Stomach (tissue), 8 donors: ENCODE measurements at regions not wholly inside any gene's neighbourhood (a gene's known extent, or its start where the extent isn't known, plus 50 kb on each side); places are given as distances from the start of the nearest gene placed in this dataset.

Experiments used
- DNase-seq, 2 donors: peaks; one replicate each; pipeline versions ENCODE4 v3.0.0 to v3.0.0-alpha.2; 2013 to 2019
- H3K27ac ChIP-seq, 5 donors: fragments of 200-600 bp in 4 of 5; sonication (generic) in 4 of 5; one replicate each; pipeline ENCODE4 v1.5.1; 2013 to 2019; ENCODE audit warnings: mild to moderate bottlenecking in 1 of 5, moderate library complexity in 1 of 5
- H3K27me3 ChIP-seq, 3 donors: fragments of 200-600 bp; sonication (generic); one replicate each; pipeline ENCODE4 v1.5.1; 2017 to 2019; ENCODE audit warnings: mixed run types in 1 of 3
- H3K36me3 ChIP-seq, 4 donors: fragments of 200-600 bp; sonication (generic); 1 replicate in 3 of 4; 2 replicates in 1 of 4; pipeline ENCODE4 v1.5.1; 2016 to 2019
- H3K4me1 ChIP-seq, 4 donors: fragments of 200-600 bp; sonication (generic); one replicate each; pipeline ENCODE4 v1.5.1; 2016 to 2019
- H3K4me3 ChIP-seq, 4 donors: fragments of 200-600 bp; sonication (generic) in 3 of 4; one replicate each; pipeline ENCODE4 v1.5.1; 2016 to 2019; ENCODE audit warnings: mild to moderate bottlenecking in 1 of 4
- H3K9me3 ChIP-seq, 4 donors: fragments of 200-600 bp; sonication (generic); one replicate each; pipeline ENCODE4 v1.5.1; 2016 to 2019
- CTCF ChIP-seq, 7 experiments: fragments of 450-650 bp in 4 of 7; fragments of 200-600 bp in 3 of 7; sonication (generic) in 3 of 7; IDR thresholded peaks; one replicate each; pipeline ENCODE4 v1.5.1; 2016 to 2019; ENCODE audit warnings: antibody characterized with exemption in 7 of 7, control low read depth in 2 of 7, mild to moderate bottlenecking in 1 of 7
- EP300 ChIP-seq: sonication (generic); formaldehyde crosslinking; IDR thresholded peaks from one replicate; pipeline ENCODE4 v1.6.1; 2017; ENCODE audit warnings: antibody characterized with exemption
- POLR2A ChIP-seq, 4 donors: fragments of 450-650 bp; IDR thresholded peaks; one replicate each; pipeline ENCODE4 v1.6.1; 2016; ENCODE audit warnings: antibody characterized with exemption in 4 of 4, control low read depth in 2 of 4, mild to moderate bottlenecking in 1 of 4, moderate library complexity in 1 of 4
- POLR2AphosphoS5 ChIP-seq, 3 donors: sonication (generic); formaldehyde crosslinking; IDR thresholded peaks; one replicate each; pipeline ENCODE4 v1.6.1; 2016; ENCODE audit warnings: antibody characterized with exemption in 3 of 3
- WGBS, 5 donors: extraction: QIAGEN DNeasy Blood & Tissue Kit in 3 of 5; methylation state at CpG; one replicate each; pipeline versions ENCODE4 v1.1.5 to v1.1.7; 2013 to 2018; 5-methylcytosine and 5-hydroxymethylcytosine counted together
- intact Hi-C: fragments of 100-400 bp; cut with DNase I; formaldehyde crosslinking; loops from one replicate; pipeline ENCODE4 v1.15.1; 2023; ENCODE audit warnings: low total_unique reads
- donor health status: healthy with polysubstance abuse.
- donor health status: Bipolar disorder and iron deficiency.
- donor health status: healthy.

GRCh38 chrX:146181858-146182257 is 364.2 kb downstream of the SLITRK2 start:
- intact Hi-C loops: no loop called here
- 72 to 87% (median 76%) methylated on average over 4 of the region's 4 CpGs for WGBS, 5 donors
- TF ChIP-seq CTCF (IDR thresholded peaks at IDR 0.05) (no peak), POLR2A (IDR thresholded peaks at IDR 0.05) (no peak), EP300 (no peak), POLR2AphosphoS5 (IDR thresholded peaks at IDR 0.05) (no peak)

GRCh38 chrX:146186540-146186939 is 368.9 kb downstream of the SLITRK2 start:
- Histone ChIP-seq H3K4me3 (no peak overlapping the region), H3K4me1 (no peaks in the 10 kb centered on the region), H3K27ac (no peak overlapping the region), H3K36me3 (no peaks in the 10 kb centered on the region), H3K9me3 (no peaks in the 10 kb centered on the region), H3K27me3 (no peaks in the 10 kb centered on the region)
- intact Hi-C loops: no loop called here
- WGBS, 5 donors: 68 to 81% (median 77%) methylated on average over 1 to 5 of the region's 5 CpGs
- no peak for TF ChIP-seq POLR2AphosphoS5 (IDR thresholded peaks at IDR 0.05)
- TF ChIP-seq CTCF (IDR thresholded peaks at IDR 0.05): no peak
- no peak for TF ChIP-seq POLR2A (IDR thresholded peaks at IDR 0.05)
- TF ChIP-seq EP300: no peak
- DNase-seq: peak in 1 of 2 donors; percentile 1

More at GRCh38 chrX:146181858-146182257, 364.2 kb downstream of the SLITRK2 start:
- Histone ChIP-seq H3K27ac (no peak overlapping the region), H3K36me3 (no peaks in the 10 kb centered on the region), H3K27me3 (no peaks in the 10 kb centered on the region), H3K9me3 (peaks cover 0 to 3% (median 0%) of the 10 kb centered on the region in 4 donors), H3K4me1 (no peaks in the 10 kb centered on the region), H3K4me3 (no peak overlapping the region)
- DNase-seq: no peak

- DNase-seq: peak in 1 of 2 donors; percentile 37
- Histone ChIP-seq H3K9me3 (no peaks in the 10 kb centered on the region), H3K4me1 (no peaks in the 10 kb centered on the region), H3K4me3 (no peak overlapping the region), H3K36me3 (no peaks in the 10 kb centered on the region), H3K27me3 (no peaks in the 10 kb centered on the region), H3K27ac (no peak overlapping the region)
- WGBS, 5 donors: 7 to 41% (median 23%) methylated on average over 3 of the region's 3 CpGs
- TF ChIP-seq POLR2A (IDR thresholded peaks at IDR 0.05): no peak
- no peak for TF ChIP-seq POLR2AphosphoS5 (IDR thresholded peaks at IDR 0.05)
- TF ChIP-seq EP300: no peak
- TF ChIP-seq CTCF (IDR thresholded peaks at IDR 0.05): no peak
- intact Hi-C loops: no loop called here
Observed at GRCh38 chrX:146189371-146189770, 371.7 kb downstream of the SLITRK2 start.

GRCh38 chrX:146208821-146209220 is 391.2 kb downstream of the SLITRK2 start:
- WGBS, 5 donors: 50 to 70% (median 60%) methylated on average over 4 of the region's 4 CpGs

More at GRCh38 chrX:146208821-146209220, 391.2 kb downstream of the SLITRK2 start:
- Histone ChIP-seq H3K9me3 (peaks cover 0 to 2% (median 0%) of the 10 kb centered on the region in 4 donors), H3K4me3 (no peak overlapping the region), H3K36me3 (no peaks in the 10 kb centered on the region), H3K27me3 (no peaks in the 10 kb centered on the region), H3K27ac (no peak overlapping the region), H3K4me1 (no peaks in the 10 kb centered on the region)
- intact Hi-C loops: loop anchor here (10.0 kb wide), 1 partner anchor 64 kb away; no protein-coding TSS in a partner anchor
- DNase-seq: no peak
- TF ChIP-seq POLR2AphosphoS5 (IDR thresholded peaks at IDR 0.05) (no peak), EP300 (no peak), POLR2A (IDR thresholded peaks at IDR 0.05) (no peak), CTCF (IDR thresholded peaks at IDR 0.05) (no peak)
